ENCODE measurements at regions not wholly inside any gene's neighbourhood (a gene's known extent, or its start where the extent isn't known, plus 50 kb on each side); places are given as distances from the start of the nearest gene placed in this dataset.

DNA sequence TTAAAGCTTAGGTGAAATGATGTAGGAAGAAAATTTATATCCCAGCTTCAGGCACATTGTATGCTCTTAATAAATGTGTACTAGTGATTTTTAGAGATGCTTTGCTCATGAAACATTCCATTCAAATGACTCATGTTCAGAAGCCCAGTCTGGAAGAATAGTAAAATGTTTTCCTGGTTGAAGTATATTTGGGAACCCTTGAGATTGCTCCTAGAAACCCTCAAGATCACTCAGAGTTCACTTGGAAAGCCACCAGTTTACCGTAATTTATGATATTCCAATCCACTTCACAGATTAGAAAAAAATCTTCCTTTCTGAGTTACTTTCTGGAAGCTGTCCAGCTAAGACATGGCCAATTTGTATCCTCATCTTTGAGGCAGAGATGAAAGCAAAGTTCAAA, 186.4 kb downstream of the SYT10 start:
- no peak overlapping the region for H3K4me3 ChIP-seq (ENCODE audit: low read length)
- peak; percentile 39 for DNase-seq (ENCODE audit: low read depth)
- TF ChIP-seq, protein P1, sequence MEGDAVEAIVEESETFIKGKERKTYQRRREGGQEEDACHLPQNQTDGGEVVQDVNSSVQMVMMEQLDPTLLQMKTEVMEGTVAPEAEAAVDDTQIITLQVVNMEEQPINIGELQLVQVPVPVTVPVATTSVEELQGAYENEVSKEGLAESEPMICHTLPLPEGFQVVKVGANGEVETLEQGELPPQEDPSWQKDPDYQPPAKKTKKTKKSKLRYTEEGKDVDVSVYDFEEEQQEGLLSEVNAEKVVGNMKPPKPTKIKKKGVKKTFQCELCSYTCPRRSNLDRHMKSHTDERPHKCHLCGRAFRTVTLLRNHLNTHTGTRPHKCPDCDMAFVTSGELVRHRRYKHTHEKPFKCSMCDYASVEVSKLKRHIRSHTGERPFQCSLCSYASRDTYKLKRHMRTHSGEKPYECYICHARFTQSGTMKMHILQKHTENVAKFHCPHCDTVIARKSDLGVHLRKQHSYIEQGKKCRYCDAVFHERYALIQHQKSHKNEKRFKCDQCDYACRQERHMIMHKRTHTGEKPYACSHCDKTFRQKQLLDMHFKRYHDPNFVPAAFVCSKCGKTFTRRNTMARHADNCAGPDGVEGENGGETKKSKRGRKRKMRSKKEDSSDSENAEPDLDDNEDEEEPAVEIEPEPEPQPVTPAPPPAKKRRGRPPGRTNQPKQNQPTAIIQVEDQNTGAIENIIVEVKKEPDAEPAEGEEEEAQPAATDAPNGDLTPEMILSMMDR (IDR thresholded peaks at IDR 0.05; ENCODE audit: insufficient read depth, low read depth, low read length, missing control alignments): no peak

DNA sequence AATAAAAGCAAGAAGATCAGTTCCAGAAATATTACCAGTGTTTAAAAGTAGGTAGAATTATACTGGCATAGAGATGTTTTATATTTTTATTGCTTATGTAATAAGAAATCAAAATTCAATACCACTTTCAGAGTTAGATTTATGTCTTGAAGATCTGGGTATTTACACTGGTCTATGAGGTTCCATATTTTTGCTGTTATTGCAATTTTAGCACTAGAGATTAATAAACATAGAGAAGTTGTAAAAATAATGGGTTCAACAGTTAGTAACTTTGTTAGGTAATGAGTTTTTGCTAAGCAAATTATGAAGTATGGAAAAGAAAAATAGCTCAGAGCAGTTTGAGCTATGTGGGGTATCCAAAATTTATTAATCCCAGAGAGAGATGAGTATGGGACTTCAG, 188.1 kb downstream of the SYT10 start:
- TF ChIP-seq, protein P1 (IDR thresholded peaks at IDR 0.05; ENCODE audit: insufficient read depth, low read depth, low read length, missing control alignments): no peak
- no peak overlapping the region for H3K4me3 ChIP-seq (ENCODE audit: low read length)
- no peak for DNase-seq (ENCODE audit: low read depth)

DNA sequence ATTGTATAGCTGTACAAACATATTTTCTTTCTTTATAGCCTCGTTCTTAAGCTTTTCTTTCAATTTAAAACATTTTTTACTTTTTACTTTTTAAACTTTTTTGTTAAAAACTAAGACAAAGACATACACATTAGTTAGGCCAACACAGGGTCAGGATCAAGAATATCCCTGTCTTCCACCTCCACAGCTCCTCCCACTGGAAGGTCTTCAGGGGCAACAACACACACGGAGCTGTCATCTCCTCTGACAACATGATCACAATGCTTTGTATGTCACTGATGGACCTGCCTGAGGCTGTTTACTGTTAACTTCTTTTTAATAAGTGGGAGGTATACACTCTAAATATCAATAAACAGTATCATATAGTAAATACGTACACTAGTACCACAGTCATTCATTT, 191.3 kb downstream of the SYT10 start:
- no peak for DNase-seq (ENCODE audit: low read depth)
- TF ChIP-seq, protein P1 (IDR thresholded peaks at IDR 0.05; ENCODE audit: insufficient read depth, low read depth, low read length, missing control alignments): no peak
- H3K4me3 ChIP-seq (ENCODE audit: low read length): no peak overlapping the region

DNA sequence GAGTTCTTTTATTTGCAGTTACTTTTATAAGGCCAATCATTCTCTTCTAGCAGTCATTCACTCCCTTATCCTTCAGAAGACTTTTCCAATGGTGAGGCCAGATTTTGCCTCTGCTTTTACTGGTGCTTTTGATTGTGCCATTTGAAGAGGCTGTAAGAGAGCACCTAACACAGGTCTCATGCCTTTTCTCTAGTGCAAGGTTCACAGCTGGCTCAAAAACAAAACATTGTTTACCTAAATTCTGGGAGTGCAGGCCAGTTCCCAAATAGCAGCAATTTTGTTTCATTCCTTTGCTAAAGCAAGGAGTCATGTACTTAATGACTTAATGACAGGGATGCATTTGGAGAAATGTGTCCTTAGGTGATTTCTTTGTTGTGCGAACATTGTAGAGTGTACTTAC, 192.0 kb downstream of the SYT10 start:
- no peak overlapping the region for H3K4me3 ChIP-seq (ENCODE audit: low read length)
- DNase-seq (ENCODE audit: low read depth): no peak
- TF ChIP-seq, protein P1 (IDR thresholded peaks at IDR 0.05; ENCODE audit: insufficient read depth, low read depth, low read length, missing control alignments): no peak

DNA sequence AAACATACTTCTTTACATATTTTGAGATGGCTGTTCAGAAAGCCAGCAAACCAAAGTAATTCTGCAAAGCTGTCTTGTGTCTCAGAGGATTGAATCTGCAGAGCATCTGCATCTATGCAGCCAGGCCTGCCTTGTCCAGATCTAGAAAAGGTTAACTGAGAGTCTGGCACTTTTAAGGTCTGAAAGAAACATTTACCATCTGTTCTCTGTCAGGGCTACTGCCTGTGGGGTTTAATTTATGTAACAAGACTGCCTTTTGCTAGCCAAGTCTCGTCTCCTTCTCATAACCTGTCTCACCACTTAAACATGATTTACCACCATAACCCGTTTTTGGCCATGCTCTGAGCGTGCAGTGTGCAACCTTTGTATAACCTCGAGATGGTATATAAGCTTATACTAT, 194.2 kb downstream of the SYT10 start:
- TF ChIP-seq, protein P1 (IDR thresholded peaks at IDR 0.05; ENCODE audit: insufficient read depth, low read depth, low read length, missing control alignments): no peak
- no peak overlapping the region for H3K4me3 ChIP-seq (ENCODE audit: low read length)
- DNase-seq (ENCODE audit: low read depth): no peak

DNA sequence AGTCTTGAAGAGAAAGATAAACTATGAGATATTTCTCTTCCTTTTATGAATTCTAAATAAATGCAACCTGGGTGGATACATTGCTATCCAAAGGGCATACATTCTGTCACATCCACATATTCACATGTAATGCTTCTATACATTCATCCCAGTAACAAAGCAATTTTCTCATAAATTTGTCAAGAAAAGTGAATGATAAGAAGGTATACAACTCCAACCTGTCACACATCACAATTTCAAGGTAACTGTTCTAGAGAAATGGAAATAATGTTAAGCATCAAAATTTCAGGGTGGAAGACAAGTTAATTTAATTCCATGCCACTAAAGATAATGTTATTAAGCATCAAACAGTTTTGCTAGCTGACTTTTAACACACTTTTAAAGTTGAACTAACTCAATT, 212.9 kb downstream of the SYT10 start:
- no peak overlapping the region for H3K4me3 ChIP-seq (ENCODE audit: low read length)
- TF ChIP-seq, protein P1 (IDR thresholded peaks at IDR 0.05; ENCODE audit: insufficient read depth, low read depth, low read length, missing control alignments): no peak
- DNase-seq (ENCODE audit: low read depth): no peak

DNA sequence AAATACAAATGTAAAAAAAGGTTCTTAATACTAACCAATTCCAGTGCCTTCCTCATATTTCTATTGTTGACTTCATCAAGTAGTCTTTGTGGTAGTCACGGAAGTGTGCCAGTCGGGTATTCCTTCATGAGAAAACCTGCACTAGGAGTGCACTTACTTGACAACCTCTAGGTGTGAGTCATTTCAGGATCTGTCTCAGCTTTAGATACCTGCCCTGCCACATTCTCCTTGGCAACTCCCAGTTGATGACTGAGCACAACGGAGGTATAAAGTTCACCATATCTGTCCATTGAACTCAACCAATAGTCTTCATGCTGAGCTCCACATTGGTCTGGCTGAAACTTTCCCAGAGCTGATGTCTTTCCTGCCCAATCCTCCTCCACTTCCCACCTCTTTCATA, 215.7 kb downstream of the SYT10 start:
- DNase-seq (ENCODE audit: low read depth): peak; percentile 97
- TF ChIP-seq, protein P1 (IDR thresholded peaks at IDR 0.05; ENCODE audit: insufficient read depth, low read depth, low read length, missing control alignments): no peak
- no peak overlapping the region for H3K4me3 ChIP-seq (ENCODE audit: low read length)

All from epithelial cell of esophagus (primary cell).